ENCODE measurements at regions not wholly inside any gene's neighbourhood (a gene's known extent, or its start where the extent isn't known, plus 50 kb on each side); places are given as distances from the start of the nearest gene placed in this dataset.
"Not testable (repeated sequence)": the region's sequence is repeated elsewhere in the genome, so short reads cannot be mapped to it uniquely, and the experiment has no call there.

GRCh38 chr10:10722422-10722821 lies 295.2 kb upstream of the CELF2 start:
- no peak for DNase-seq (ENCODE audit: low read depth)

- DNase-seq (ENCODE audit: low read depth), result no peak
These were observed 292.5 kb upstream of the CELF2 start for GRCh38 chr10:10725196-10725595.

GRCh38 chr10:10726101-10726500 lies 291.6 kb upstream of the CELF2 start:
- no peak for DNase-seq (ENCODE audit: low read depth)

GRCh38 chr10:10727411-10727810 lies 290.3 kb upstream of the CELF2 start:
- DNase-seq (ENCODE audit: low read depth), result not testable (repeated sequence)

- no peak for DNase-seq (ENCODE audit: low read depth)
These were observed 289.9 kb upstream of the CELF2 start for GRCh38 chr10:10727812-10728211.

- DNase-seq (ENCODE audit: low read depth), result no peak
These were observed 287.1 kb upstream of the CELF2 start for GRCh38 chr10:10730471-10731043.

- DNase-seq (ENCODE audit: low read depth), result no peak
These were observed 286.3 kb upstream of the CELF2 start for GRCh38 chr10:10731366-10731765.

GRCh38 chr10:10734356-10735064 lies 283.2 kb upstream of the CELF2 start:
- DNase-seq (ENCODE audit: low read depth), result no peak

GRCh38 chr10:10745291-10745690 lies 272.4 kb upstream of the CELF2 start:
- no peak for DNase-seq (ENCODE audit: low read depth)

GRCh38 chr10:10755490-10755889 lies 262.2 kb upstream of the CELF2 start:
- DNase-seq (ENCODE audit: low read depth), result no peak

- DNase-seq (ENCODE audit: low read depth), result no peak
These were observed 259.4 kb upstream of the CELF2 start for GRCh38 chr10:10758306-10758705.

- not testable (repeated sequence) for DNase-seq (ENCODE audit: low read depth)
These were observed 257.9 kb upstream of the CELF2 start for GRCh38 chr10:10759806-10760205.

- DNase-seq (ENCODE audit: low read depth), result no peak
These were observed 252.7 kb upstream of the CELF2 start for GRCh38 chr10:10765017-10765416.

- DNase-seq (ENCODE audit: low read depth), result no peak
These were observed 245.3 kb upstream of the CELF2 start for GRCh38 chr10:10772411-10772810.

GRCh38 chr10:10772874-10773508 lies 244.7 kb upstream of the CELF2 start:
- DNase-seq (ENCODE audit: low read depth), result no peak

- no peak for DNase-seq (ENCODE audit: low read depth)
These were observed 243.3 kb upstream of the CELF2 start for GRCh38 chr10:10774416-10774815.

GRCh38 chr10:10776363-10776762 lies 241.3 kb upstream of the CELF2 start:
- DNase-seq (ENCODE audit: low read depth), result no peak

- DNase-seq (ENCODE audit: low read depth), result no peak
These were observed 240.4 kb upstream of the CELF2 start for GRCh38 chr10:10777279-10777678.

GRCh38 chr10:10777723-10778122 lies 239.9 kb upstream of the CELF2 start:
- DNase-seq (ENCODE audit: low read depth), result no peak

- no peak for DNase-seq (ENCODE audit: low read depth)
These were observed 238.7 kb upstream of the CELF2 start for GRCh38 chr10:10778959-10779358.

- no peak for DNase-seq (ENCODE audit: low read depth)
These were observed 238.2 kb upstream of the CELF2 start for GRCh38 chr10:10779511-10779910.

GRCh38 chr10:10780746-10781145 lies 236.9 kb upstream of the CELF2 start:
- DNase-seq (ENCODE audit: low read depth), result no peak

- no peak for DNase-seq (ENCODE audit: low read depth)
These were observed 235.1 kb upstream of the CELF2 start for GRCh38 chr10:10782603-10783002.

- DNase-seq (ENCODE audit: low read depth), result no peak
These were observed 232.0 kb upstream of the CELF2 start for GRCh38 chr10:10785627-10786026.
